GM19043 (cell line): ENCODE measurements at regions not wholly inside any gene's neighbourhood (a gene's known extent, or its start where the extent isn't known, plus 50 kb on each side); places are given as distances from the start of the nearest gene placed in this dataset.
"Not testable (repeated sequence)": the region's sequence is repeated elsewhere in the genome, so short reads cannot be mapped to it uniquely, and the experiment has no call there.

ENCODE experiments used
- ATAC-seq: cut with Tn5 transposase; IDR thresholded peaks from one replicate; pipeline ENCODE4 v1.9.1; 2021; ENCODE audit warnings: low read depth; ENCODE audit not compliant: unreplicated experiment

DNA sequence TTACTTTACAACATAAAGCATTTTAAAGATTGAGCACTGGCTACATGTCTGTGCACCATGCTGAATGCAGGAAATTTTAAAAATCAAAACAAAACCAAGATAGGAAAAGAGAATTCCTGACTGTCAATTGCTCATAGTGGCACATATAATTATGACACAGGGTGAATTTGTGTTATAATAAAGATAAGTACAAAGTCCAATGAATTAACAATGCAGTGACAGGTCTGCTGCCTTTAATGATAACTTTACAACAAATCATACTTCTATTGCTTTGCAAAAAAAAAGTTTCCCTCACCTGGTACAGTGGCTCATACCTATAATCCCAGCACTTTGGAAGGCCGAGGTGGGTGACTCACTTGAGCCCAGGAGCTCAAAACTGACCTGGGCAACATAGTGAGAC lies 93.8 kb upstream of the OSBPL8 start:
- ATAC-seq, result no peak

DNA sequence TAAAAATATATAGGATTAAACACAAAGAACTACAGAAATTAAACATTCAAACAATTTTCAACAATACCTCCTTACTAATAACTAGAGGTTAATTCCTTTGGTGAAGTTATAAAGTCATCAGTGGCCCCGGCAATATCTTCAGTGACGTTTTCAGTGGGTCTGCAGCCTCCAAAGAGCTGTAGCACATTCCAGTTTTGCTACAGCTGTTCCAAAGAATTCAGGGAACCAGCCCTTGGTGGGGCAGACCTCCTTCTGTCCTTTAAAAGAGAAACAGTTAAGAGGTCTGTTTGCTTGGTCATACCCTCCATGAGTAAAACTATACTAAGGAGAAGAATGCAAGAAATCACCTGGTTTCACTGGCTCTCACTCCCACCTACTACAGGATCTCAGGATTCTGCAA lies 99.2 kb upstream of the ZDHHC17 start:
- ATAC-seq, result no peak

DNA sequence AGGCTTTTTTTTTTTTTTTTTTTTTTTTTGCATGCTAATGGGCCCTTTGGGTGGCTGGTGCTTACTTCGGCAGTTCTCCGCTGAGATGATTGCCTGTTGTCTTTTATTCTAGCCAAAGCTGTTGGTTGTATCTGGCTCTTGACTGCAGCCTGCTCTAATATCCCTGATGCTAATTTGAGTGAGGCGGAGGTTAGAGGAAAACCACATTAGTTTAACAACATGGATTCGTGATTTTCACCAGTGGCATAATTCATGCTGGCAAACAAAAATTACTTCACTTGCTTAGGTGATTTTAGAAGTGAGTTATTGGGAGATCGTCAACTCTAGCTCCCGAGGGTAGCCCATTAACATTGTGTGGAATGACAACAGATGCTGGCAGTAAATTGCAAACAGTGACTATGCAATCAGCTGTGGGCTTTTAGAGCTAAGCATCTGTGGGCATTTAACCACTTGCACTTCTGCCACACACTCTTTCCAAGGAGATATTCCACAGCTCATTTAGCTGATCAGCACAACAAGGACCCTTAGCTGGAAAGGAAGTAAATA lies 97.6 kb upstream of the ZDHHC17 start:
- ATAC-seq, result no peak

DNA sequence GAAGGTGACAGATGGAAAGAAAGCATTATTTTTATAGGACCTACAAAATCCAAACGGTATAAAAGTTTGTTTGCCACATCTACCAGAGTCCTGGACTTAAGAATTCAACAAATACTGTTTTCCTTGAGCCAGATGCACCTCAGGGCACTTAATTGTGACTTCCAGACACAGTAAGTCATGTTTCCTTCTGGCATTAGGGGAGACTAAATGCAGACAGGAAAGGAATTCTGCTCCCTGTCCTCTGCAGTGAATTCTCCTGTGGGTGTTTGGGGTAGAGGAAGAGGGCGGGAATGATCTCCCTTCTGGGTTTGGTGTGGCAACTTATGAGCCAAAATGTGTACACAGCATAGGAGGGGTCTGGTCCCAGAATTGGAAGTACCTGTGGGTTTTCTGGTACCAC lies 93.9 kb upstream of the ZDHHC17 start:
- no peak for ATAC-seq

DNA sequence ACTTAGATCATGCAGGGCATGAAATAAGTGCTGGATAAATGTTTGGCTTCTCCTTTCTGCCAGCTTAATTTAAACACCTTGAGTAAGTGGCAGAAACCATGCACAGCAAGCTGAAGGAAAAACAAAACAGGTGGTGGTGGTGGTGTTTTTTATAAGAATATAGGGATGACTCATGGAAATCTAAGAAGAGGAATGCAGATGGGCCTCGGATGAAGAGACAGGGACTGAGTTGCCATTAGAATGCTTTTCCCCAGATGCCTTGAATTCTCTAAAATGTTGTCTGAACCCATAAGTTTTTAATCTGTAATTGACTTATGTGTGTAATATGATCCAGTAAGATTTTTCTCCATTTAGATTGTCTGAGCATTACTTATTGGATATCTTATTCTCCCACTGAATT lies 93.1 kb upstream of the ZDHHC17 start:
- ATAC-seq, result no peak

DNA sequence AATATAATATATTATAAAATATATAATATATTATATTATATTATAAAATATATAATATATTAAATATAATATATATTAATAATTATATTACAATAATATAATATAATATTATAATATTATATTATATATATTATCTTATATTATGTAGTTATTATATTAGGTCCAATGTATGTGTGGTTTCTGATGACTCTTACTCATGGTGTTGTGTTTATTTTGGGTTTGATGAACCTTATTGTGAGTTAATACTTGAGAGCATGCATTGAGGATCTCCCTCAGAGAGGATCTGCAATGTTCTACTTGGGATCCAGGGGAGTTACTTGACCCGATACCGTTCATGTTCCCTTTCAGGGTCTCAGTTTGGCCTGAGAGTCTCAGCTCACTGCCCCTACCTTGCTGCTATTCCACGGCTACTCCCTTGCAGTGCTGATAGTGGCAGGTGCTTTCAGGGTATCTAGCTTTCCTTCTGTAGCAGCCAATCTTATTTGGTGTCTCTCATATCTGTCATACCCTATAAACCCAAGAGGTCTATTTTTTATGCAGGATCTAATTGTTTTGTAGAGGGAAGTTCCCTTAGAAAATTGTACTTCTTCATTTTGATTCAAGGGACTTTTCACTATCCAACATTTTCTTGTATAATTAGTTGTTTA lies 89.1 kb upstream of the ZDHHC17 start:
- no peak for ATAC-seq

DNA sequence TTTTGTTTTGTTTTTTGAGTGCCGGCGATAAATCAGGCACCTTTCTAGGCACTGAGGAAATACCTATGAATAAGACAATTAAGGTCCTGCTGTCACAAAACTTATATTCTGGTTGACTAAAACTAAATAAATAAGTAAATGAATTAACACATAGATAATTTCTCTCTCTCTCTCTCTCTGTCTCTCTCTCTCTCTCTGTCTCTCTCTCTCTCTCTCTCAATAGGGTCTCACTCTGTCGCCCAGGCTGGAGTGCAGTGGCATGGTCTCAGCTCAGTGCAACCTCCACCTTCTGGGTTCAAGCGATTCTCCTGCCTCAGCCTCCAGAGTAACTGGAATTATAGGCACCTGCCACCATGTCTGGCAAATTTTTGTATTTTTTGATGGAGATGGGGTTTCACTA lies 87.7 kb upstream of the ZDHHC17 start:
- not testable (repeated sequence) for ATAC-seq

DNA sequence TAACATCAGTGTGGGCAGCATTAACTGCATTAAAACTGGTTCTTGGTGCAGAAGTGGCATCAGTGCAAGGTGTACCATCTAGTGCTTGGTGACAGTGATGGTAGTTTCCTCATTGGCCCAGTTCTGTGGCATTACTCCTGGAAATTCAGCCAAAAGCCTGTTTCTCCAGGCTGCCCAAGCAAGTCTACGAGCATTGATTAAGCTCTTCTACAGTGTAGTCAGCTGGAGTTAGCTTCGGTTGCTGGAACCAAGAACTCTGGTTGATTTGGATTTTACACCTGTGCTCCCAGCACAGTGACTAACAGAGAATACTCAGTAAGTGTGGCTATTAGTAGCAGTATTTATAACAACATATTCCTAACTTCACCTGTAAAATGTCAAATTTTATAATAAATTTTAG lies 84.9 kb upstream of the ZDHHC17 start:
- ATAC-seq, result no peak

DNA sequence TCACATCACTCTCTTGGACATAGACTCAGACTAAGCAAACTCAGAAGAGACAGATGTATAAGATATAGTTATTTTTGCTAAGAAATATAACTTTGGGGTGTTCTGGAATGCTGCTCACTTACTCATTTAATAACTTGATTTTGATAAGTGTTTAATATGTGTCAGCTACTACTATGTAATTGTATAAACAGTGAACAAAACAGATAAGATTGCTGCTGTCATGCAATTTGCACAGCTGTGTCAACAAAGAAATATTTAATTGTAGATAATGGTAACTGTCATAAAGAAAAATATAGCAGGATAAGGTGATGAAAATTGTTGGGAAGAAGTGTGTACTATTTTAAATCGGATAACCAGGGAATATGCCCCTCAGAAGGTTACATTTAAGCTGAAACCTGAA lies 84.1 kb upstream of the ZDHHC17 start:
- ATAC-seq, result no peak

DNA sequence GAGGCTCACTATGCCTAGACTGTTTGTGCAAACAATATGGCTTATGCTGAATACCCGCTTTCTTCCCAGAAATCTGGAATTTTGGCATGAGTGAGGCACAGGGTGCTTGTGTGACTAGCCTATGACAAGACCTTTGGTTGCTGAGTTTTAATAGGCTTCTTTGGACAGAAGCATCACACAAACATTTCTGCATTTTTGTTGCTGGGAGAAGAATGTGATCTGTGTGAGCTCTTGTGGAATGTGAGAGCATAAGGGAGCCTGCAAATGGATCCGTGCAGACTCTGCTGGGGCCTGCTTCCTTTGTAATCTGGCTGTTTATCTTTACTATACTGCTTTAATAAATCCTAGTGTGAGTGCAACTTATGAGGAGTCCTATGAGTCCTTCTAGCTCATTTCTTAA lies 83.0 kb upstream of the ZDHHC17 start:
- ATAC-seq, result no peak

DNA sequence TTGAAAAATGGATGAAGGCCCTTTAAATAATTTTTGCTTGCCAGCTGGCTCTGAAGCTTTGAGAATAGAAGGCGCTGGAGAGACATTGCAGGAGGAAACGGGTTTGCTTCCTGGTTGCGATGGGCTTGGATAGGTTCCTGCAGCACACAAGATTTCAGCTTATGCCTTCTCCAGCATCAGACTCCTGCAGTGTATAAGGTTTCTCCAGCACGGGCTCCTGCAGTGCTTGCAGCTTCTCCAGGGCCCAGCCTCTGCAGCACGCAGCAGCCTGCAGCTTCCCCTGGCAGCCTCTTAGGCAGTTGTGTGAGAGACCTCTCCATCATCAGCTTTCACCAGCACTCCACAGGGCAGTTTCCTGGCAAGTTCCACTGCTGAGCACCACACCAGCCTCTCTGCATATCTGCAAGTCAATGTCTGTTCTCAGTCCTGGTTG lies 78.7 kb upstream of the ZDHHC17 start:
- ATAC-seq, result no peak

DNA sequence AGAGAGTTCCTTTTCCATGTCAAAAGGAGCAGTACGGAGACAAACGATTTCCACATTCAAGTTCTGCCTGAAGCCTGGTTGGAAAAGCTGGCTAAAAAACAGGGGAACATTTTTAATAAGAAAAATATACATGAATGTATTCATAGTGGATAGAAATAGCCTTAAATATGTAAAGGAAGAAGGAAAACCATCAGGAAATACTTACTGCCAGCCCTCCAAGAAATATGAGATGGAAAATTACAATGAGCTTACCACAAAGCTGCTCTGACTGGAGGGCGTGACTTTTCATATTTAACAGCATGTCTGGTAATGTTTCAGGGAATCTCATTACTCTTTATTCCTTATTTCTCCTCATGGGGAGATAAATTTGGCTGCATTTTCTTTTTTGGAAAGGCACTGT lies 75.9 kb upstream of the ZDHHC17 start:
- no peak for ATAC-seq

DNA sequence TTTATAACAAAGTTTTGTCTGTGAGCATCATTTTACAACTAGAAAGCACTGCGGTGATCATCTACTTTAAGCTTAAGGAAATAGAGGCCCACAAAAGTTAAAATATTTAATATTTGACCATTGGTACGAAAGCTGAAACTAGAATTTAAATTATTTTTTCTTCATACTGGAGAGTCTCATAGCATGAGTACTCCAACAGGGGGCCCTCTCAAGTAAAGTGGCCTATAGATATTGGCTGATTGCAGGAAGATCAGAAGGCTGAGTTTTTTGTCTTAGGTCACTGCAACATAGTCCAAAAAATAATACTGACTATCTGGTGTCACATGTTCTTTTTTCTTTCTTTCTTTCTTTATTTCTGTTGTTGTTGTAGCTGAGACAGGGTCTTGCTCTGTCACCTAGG lies 75.3 kb upstream of the ZDHHC17 start:
- ATAC-seq, result no peak

DNA sequence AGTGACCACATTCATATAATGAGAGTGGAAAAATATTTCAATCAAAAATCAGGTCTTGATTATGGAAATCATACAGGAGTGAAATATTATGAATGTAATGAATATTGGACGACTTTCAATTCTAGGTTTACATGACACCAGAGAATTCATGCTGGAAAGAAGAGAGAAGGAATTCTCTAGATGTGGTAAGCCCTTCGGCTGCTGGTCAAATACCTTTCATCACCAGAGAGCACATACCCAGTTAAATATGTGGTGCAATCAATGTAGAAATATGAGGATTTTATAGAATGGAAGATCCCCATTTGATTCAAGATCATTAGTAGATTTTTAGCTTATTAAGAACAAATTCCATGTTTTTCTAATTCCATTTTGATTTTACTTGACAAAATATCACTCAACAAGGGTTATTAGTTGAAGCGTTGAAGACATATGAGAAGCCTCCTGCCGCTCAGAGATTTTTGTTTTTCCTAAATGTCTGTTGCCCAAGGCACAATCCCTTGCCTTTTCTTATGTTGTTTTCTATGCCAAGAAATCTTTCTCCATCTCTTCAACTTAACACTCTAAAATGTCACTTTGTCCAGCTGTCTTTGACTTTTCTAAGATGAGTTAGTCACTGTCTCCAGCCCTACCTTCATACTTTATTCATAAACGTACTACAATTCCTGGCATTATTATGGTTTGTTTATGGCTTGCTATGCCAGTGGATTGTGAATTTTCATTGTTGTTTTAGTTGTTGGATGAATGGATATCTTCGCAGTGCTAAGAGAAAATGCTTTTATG lies 72.8 kb upstream of the ZDHHC17 start:
- no peak for ATAC-seq

DNA sequence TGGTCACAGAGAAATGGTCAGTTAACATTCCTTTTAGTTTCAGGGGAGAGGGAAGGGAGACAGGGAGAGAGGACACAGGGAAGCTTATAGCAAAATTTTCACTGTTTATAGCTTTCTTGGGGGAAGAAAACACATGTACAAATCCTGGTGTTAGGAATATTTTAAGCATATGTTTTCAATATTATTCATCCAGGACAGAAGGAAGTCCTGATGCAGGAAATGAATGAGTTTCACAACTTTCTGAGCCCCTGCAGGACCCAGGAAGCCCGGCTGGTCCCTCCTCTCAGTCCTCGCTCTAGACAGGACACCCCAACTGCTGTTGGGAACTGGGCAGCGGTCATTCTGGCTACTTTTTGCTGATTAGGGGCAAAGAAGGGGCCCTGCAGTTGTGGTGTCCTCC lies 71.1 kb upstream of the ZDHHC17 start:
- no peak for ATAC-seq

DNA sequence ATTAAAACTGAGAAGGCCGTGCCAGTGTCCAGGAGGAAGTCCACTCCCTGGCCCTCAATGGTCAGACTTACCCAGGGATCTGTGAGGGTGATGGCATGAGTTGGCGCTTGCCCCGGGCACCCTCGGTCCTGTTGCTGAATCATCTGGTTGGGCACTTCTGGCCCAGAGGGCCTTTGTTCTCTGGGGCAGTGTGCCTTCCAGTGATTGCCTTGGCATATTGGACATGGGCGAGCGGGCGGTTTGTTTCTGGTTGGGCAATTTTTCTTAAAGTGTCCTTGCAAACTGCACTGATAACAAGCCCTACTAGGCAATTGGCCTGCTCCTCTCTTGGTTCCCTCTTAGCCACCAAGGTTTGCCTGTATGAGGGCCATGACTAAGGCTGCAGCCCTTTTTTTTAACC lies 69.5 kb upstream of the ZDHHC17 start:
- no peak for ATAC-seq

DNA sequence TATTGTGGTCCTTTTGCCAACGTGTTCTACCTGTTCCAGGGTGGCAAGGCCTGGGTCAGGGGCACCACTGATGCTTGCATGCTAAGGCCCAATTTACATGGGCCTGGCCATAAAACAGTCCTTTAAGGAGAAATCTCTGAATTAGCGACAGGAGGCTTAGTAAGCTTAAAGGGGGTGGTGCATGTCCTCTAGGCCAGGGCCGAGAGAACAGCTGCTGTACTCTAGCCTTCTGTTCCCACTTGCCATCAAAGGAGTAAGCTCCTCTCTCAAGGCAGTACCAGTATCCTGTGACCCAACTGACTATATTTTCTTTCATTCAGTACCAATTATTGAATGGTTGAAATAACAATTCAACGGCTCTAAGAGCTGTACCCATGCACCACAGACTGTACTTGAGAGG lies 67.7 kb upstream of the ZDHHC17 start:
- ATAC-seq, result no peak

DNA sequence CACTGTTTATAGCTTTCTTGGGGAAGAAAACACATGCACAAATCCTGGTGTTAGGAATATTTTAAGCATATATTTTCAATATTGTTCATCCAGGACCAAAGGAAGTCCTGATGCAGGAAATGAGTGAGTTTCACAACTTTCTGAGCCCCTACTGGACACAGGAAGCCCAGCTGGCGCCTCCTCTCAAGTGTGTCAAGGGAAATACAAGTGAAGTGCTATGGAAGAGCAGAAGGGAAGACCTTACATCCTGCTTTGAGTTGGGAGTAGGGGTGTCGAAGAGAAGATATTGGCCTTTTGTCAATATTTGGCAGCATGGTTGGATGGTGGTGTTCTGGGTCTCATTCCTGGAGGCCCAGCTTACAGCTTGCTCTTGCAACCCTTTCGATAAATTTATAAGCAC lies 66.1 kb upstream of the ZDHHC17 start:
- ATAC-seq, result no peak

DNA sequence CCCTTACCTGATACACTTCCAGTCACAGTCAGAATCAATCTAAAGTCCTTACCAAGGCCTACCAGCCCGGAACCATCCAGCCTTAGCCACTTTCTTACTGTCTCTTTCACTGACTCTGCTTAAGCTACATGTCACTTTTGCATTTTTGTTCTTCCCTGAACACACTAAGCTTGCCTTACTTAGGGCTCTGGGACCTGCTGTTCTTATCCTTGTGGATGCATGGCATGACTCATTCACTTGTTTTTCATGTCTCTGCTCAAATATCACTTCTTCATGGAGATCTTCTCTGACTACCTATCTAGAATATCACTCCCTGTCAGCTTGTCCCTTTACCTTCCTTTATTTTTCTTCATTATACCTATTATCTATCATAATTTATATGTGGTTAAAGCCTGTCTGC lies 65.6 kb upstream of the ZDHHC17 start:
- ATAC-seq, result no peak

DNA sequence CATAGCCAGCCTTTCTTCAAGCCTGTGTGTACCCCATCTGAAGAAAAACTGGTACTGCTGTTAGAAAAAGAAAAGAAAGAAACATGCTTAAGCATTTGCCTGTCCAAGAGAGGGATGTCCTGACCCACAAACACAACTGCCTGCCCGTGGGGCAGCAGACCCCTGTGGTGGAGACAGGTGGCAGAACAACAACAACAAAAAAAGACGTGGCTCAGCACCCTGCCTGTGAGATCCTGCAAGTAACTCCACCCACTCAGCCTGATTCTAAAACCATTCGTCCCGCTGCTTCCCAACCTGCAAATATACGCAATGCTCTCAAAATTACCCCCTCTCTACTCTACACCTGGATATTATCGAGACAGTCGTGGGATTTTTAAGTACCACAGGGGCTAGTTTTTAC lies 64.9 kb upstream of the ZDHHC17 start:
- ATAC-seq, result no peak

DNA sequence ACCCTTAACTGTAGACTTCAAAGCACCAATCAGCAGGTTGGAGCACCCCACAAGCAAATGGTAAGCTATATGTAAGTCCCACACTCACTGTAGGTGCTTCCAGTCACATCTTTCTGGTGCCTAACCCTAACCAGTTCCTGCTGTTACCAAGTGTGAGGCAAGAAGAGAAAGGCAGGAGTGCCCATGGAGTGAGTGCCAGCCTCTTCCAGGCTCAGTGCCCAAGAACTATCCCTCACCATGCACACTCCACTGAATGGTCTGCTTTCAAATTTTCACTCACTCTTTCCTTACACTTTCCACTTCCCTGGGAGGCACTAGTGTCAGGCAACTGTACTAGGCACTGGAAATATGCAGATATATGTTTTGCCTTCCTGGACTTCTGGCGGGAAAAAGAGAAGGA lies 62.2 kb upstream of the ZDHHC17 start:
- no peak for ATAC-seq

DNA sequence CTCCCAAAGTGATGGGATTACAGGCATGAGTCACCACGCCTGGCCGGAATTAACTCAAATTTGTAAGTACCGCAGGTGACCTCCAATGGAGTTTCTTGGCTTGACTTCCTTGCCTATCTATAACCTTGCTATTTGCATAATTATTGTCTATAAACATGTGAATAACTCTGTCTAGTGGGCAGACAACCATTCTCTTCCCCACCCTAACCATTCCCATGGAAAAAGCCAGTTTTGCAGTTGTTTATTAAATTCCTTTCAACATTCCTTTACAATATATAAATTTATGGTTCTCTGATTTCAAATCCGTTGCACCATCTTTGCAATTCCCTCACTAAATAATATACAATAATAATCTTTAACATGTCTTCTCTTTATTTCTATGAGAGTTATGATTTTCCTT lies 61.0 kb upstream of the ZDHHC17 start:
- no peak for ATAC-seq
